HepG2 (cell line): ENCODE measurements at regions not wholly inside any gene's neighbourhood (a gene's known extent, or its start where the extent isn't known, plus 50 kb on each side); places are given as distances from the start of the nearest gene placed in this dataset.

ENCODE experiments used
- ATAC-seq: fragments of 200-7000 bp; cut with Tn5 transposase; 3 replicates; pipeline ENCODE4 v1.9.1; 2020; ENCODE audit warnings: mild to moderate bottlenecking, moderate library complexity
- BruUV-seq: library from RNA; stranded (reverse); fragments of 400-500 nt; replicated peaks from 2 replicates; lab custom pipeline; 2021; lab: Mats Ljungman, UMichigan
- CTCF ChIA-PET: fragments of 300-600 bp; formaldehyde crosslinking; extraction: SDS; loops from one replicate; lab custom pipeline; 2021; ENCODE audit warnings: low total read pairs, inconsistent platforms, low intra/inter-chr PET ratio; lab: Yijun Ruan, JAX
- POLR2A ChIA-PET: fragments of 350-600 bp; sonication (Branson Sonifier 250); formaldehyde crosslinking; loops from one replicate; lab custom pipeline; 2020; ENCODE audit warnings: antibody characterized with exemption, inconsistent platforms; lab: Yijun Ruan, JAX
- DNase-seq: peaks from one replicate; pipeline ENCODE4 v3.0.0-alpha.2; 2015; ENCODE audit warnings: low spot score
- FAIRE-seq: peaks from 3 replicates; lab custom pipeline; 2011; peaks lifted over from hg19 to GRCh38; lab: Jason Lieb, UNC
- H2AFZ ChIP-seq: one replicate; pipeline ENCODE4 v1.6.1; 2011; ENCODE audit warnings: low read length, inconsistent platforms
- H3K27ac ChIP-seq: fragments of 300-600 bp; 3 replicates; pipeline ENCODE4 v1.8.0; 2011; ENCODE audit warnings: mixed run types, mild to moderate bottlenecking, mixed read lengths, low read length, inconsistent platforms; ENCODE audit not compliant: insufficient read depth; ENCODE audit errors: extremely low read length
- H3K27me3 ChIP-seq, 2 experiments: fragments of 200-600 bp in 1 of 2; 2 replicates in 1 of 2; 3 replicates in 1 of 2; pipeline versions ENCODE4 v1.6.0 to v1.8.0; 2011; ENCODE audit warnings: low read length in 2 of 2, mild to moderate bottlenecking in 2 of 2, moderate library complexity in 2 of 2, inconsistent platforms in 1 of 2; ENCODE audit not compliant: insufficient read depth in 2 of 2, control insufficient read depth in 1 of 2
- H3K36me3 ChIP-seq, 2 experiments: fragments of 200-600 bp in 1 of 2; replicated peaks in 1 of 2; 2 replicates in 1 of 2; 3 replicates in 1 of 2; pipeline versions ENCODE4 v1.5.1 to v1.8.0; 2011; ENCODE audit warnings: low read length in 2 of 2, inconsistent platforms in 1 of 2; ENCODE audit not compliant: insufficient read depth in 2 of 2, control insufficient read depth in 1 of 2
- H3K4me1 ChIP-seq: 2 replicates; pipeline ENCODE4 v1.5.1; 2012; ENCODE audit warnings: low read length, inconsistent platforms; ENCODE audit not compliant: insufficient read depth
- H3K4me2 ChIP-seq: 2 replicates; pipeline ENCODE4 v1.6.0; 2011; ENCODE audit warnings: low read depth, low read length, inconsistent platforms
- H3K4me3 ChIP-seq, 3 experiments: fragments of 200-600 bp in 1 of 3; sonication (generic), shearing (Covaris generic) in 1 of 3; replicated peaks in 1 of 3; 2 replicates each; pipeline ENCODE4 v1.5.1; 2011 to 2016; ENCODE audit warnings: low read length in 3 of 3, inconsistent platforms in 2 of 3, low read depth in 2 of 3, mild to moderate bottlenecking in 2 of 3, control low read depth in 1 of 3, mixed read lengths in 1 of 3; ENCODE audit not compliant: insufficient read depth in 1 of 3
- H3K79me2 ChIP-seq: one replicate; pipeline ENCODE4 v1.6.1; 2011; ENCODE audit warnings: low read length, inconsistent platforms; ENCODE audit not compliant: insufficient read depth
- H3K9ac ChIP-seq: 2 replicates; pipeline ENCODE4 v1.6.0; 2011; ENCODE audit warnings: mild to moderate bottlenecking, low read depth, low read length, inconsistent platforms; ENCODE audit not compliant: insufficient read depth
- H3K9me3 ChIP-seq: 2 replicates; pipeline ENCODE4 v1.5.1; 2012; ENCODE audit warnings: mild to moderate bottlenecking, low read length
- H4K20me1 ChIP-seq: 2 replicates; pipeline ENCODE4 v1.6.0; 2011; ENCODE audit warnings: inconsistent platforms, mild to moderate bottlenecking, low read length, moderate library complexity; ENCODE audit not compliant: insufficient read depth
- CBX1 ChIP-seq: IDR thresholded peaks from one replicate; pipeline ENCODE4 v1.6.1; 2016; ENCODE audit warnings: antibody characterized with exemption, low read depth
- ETV5 ChIP-seq: IDR thresholded peaks from 2 replicates; pipeline ENCODE4 v1.6.1; 2018; ENCODE audit warnings: missing biosample characterization, missing genetic modification reagents, inconsistent platforms, borderline replicate concordance
- EZH2 ChIP-seq: conservative IDR thresholded peaks from 2 replicates; pipeline ENCODE4 v1.6.1; 2012; ENCODE audit warnings: mild to moderate bottlenecking, low read depth, low read length, moderate library complexity
- GTF3A ChIP-seq: sonication (generic); formaldehyde crosslinking; conservative IDR thresholded peaks from 2 replicates; pipeline ENCODE4 v1.4.0; 2020; ENCODE audit warnings: mild to moderate bottlenecking, missing genetic modification reagents
- HCFC1 ChIP-seq: fragments of 150-350 bp; IDR thresholded peaks from 2 replicates; pipeline ENCODE4 v1.6.1; 2014; ENCODE audit warnings: low read depth, low read length
- MED8 ChIP-seq: sonication (generic); formaldehyde crosslinking; IDR thresholded peaks from 2 replicates; pipeline ENCODE4 v1.8.1; 2023; ENCODE audit warnings: mild to moderate bottlenecking, missing genetic modification reagents; ENCODE audit not compliant: insufficient replicate concordance
- NFYC ChIP-seq: IDR thresholded peaks from 2 replicates; pipeline ENCODE4 v1.6.1; 2016; ENCODE audit warnings: missing genetic modification reagents, missing compliant biosample characterization
- PAWR ChIP-seq: sonication (generic); formaldehyde crosslinking; IDR thresholded peaks from 2 replicates; pipeline ENCODE4 v1.4.0; 2020; ENCODE audit warnings: missing genetic modification reagents, mild to moderate bottlenecking, borderline replicate concordance
- ZBTB3 ChIP-seq: sonication (generic); formaldehyde crosslinking; IDR thresholded peaks from 2 replicates; pipeline ENCODE4 v1.4.0; 2020; ENCODE audit warnings: low read depth, mild to moderate bottlenecking, moderate library complexity, missing genetic modification reagents, borderline replicate concordance
- ZBTB38 ChIP-seq: sonication (generic); formaldehyde crosslinking; IDR thresholded peaks from 2 replicates; pipeline ENCODE4 v1.5.1; 2020; ENCODE audit warnings: mild to moderate bottlenecking, missing genetic modification reagents
- ZNF292 ChIP-seq: sonication (generic); formaldehyde crosslinking; IDR thresholded peaks from 2 replicates; pipeline ENCODE4 v1.8.1; 2022; ENCODE audit warnings: mild to moderate bottlenecking, low read depth, missing genetic modification reagents, borderline replicate concordance
- ZNF543 ChIP-seq: sonication (generic); formaldehyde crosslinking; IDR thresholded peaks from 2 replicates; pipeline ENCODE4 v1.4.0; 2020; ENCODE audit warnings: mild to moderate bottlenecking, missing genetic modification reagents
- ZNF710 ChIP-seq: sonication (generic); formaldehyde crosslinking; IDR thresholded peaks from 2 replicates; pipeline ENCODE4 v1.5.0; 2020; ENCODE audit warnings: mild to moderate bottlenecking, missing genetic modification reagents, borderline replicate concordance
- ZNF841 ChIP-seq: sonication (generic); formaldehyde crosslinking; IDR thresholded peaks from 2 replicates; pipeline ENCODE4 v1.8.1; 2023; ENCODE audit warnings: missing genetic modification reagents, borderline replicate concordance
- ZSCAN29 ChIP-seq: sonication (generic); formaldehyde crosslinking; conservative IDR thresholded peaks from 2 replicates; pipeline ENCODE4 v1.4.0; 2020; ENCODE audit warnings: mild to moderate bottlenecking, missing genetic modification reagents
- WGBS: methylation state at CpG from one replicate; pipeline ENCODE4 v1.1.6; 2017; ENCODE audit warnings: low lambda C conversion rate; 5-methylcytosine and 5-hydroxymethylcytosine counted together
- in situ Hi-C: cut with HindIII; loops from 2 replicates; pipeline ENCODE4 v1.10.0; 2017; ENCODE audit warnings: low pct_unique_long_range_greater_than_20kb; ENCODE audit not compliant: extremely low pct_ligation_motif_present
- intact Hi-C: fragments of 100-400 bp; cut with micrococcal nuclease; formaldehyde crosslinking; loops from one replicate; pipeline ENCODE4 v1.10.0; 2022; ENCODE audit not compliant: unreplicated experiment
- TF ChIP-seq, protein P1 (sequence below): sonication (generic); formaldehyde crosslinking; IDR thresholded peaks from one replicate; pipeline ENCODE4 v1.5.1; 2020; ENCODE audit warnings: mild to moderate bottlenecking, missing genetic modification reagents; ENCODE audit errors: not compliant biosample characterization

GRCh38 chr2:146584316-146584715 lies 1260.5 kb upstream of the ACVR2A start:
- Histone ChIP-seq H3K36me3 (no peaks in the 10 kb centered on the region), H4K20me1 (no peaks in the 10 kb centered on the region), H3K79me2 (no peaks in the 10 kb centered on the region), H3K9ac (no peak overlapping the region), H3K27ac (no peak overlapping the region), H3K4me1 (no peaks in the 10 kb centered on the region), H3K9me3 (no peaks in the 10 kb centered on the region), H2AFZ (no peak overlapping the region), H3K27me3 (0 out of 5 replicates have a peak, but pooled peaks cover 0 to 1% of the 10 kb centered on the region in 2 experiments), H3K4me3 (no peak overlapping the region), H3K4me2 (no peak overlapping the region)
- CTCF ChIA-PET: no interaction called here
- BruUV-seq: no TSS peak
- in situ Hi-C loops: no loop called here
- DNase-seq: no peak
- ATAC-seq: no peak
- POLR2A ChIA-PET: no interaction called here
- intact Hi-C loops: no loop called here
- WGBS: 2% methylated on average over 2 of the region's 2 CpGs
- no peak for FAIRE-seq
- no peak for TF ChIP-seq MED8 (CRISPR knock-in tag)
- no peak for TF ChIP-seq ZNF543 (CRISPR knock-in tag)
- no peak for TF ChIP-seq EZH2
- no peak for TF ChIP-seq ZNF841 (CRISPR knock-in tag)
- TF ChIP-seq CBX1: no peak
- no peak for TF ChIP-seq ZBTB38 (CRISPR knock-in tag)
- no peak for TF ChIP-seq ETV5 (CRISPR knock-in tag)
- TF ChIP-seq ZNF710 (CRISPR knock-in tag): no peak
- TF ChIP-seq HCFC1: no peak
- TF ChIP-seq ZBTB3: no peak
- TF ChIP-seq ZNF292 (CRISPR knock-in tag): no peak
- TF ChIP-seq ZSCAN29 (CRISPR knock-in tag): no peak
- no peak for TF ChIP-seq PAWR (CRISPR knock-in tag)
- TF ChIP-seq NFYC (CRISPR knock-in tag): no peak
- TF ChIP-seq, protein P1, sequence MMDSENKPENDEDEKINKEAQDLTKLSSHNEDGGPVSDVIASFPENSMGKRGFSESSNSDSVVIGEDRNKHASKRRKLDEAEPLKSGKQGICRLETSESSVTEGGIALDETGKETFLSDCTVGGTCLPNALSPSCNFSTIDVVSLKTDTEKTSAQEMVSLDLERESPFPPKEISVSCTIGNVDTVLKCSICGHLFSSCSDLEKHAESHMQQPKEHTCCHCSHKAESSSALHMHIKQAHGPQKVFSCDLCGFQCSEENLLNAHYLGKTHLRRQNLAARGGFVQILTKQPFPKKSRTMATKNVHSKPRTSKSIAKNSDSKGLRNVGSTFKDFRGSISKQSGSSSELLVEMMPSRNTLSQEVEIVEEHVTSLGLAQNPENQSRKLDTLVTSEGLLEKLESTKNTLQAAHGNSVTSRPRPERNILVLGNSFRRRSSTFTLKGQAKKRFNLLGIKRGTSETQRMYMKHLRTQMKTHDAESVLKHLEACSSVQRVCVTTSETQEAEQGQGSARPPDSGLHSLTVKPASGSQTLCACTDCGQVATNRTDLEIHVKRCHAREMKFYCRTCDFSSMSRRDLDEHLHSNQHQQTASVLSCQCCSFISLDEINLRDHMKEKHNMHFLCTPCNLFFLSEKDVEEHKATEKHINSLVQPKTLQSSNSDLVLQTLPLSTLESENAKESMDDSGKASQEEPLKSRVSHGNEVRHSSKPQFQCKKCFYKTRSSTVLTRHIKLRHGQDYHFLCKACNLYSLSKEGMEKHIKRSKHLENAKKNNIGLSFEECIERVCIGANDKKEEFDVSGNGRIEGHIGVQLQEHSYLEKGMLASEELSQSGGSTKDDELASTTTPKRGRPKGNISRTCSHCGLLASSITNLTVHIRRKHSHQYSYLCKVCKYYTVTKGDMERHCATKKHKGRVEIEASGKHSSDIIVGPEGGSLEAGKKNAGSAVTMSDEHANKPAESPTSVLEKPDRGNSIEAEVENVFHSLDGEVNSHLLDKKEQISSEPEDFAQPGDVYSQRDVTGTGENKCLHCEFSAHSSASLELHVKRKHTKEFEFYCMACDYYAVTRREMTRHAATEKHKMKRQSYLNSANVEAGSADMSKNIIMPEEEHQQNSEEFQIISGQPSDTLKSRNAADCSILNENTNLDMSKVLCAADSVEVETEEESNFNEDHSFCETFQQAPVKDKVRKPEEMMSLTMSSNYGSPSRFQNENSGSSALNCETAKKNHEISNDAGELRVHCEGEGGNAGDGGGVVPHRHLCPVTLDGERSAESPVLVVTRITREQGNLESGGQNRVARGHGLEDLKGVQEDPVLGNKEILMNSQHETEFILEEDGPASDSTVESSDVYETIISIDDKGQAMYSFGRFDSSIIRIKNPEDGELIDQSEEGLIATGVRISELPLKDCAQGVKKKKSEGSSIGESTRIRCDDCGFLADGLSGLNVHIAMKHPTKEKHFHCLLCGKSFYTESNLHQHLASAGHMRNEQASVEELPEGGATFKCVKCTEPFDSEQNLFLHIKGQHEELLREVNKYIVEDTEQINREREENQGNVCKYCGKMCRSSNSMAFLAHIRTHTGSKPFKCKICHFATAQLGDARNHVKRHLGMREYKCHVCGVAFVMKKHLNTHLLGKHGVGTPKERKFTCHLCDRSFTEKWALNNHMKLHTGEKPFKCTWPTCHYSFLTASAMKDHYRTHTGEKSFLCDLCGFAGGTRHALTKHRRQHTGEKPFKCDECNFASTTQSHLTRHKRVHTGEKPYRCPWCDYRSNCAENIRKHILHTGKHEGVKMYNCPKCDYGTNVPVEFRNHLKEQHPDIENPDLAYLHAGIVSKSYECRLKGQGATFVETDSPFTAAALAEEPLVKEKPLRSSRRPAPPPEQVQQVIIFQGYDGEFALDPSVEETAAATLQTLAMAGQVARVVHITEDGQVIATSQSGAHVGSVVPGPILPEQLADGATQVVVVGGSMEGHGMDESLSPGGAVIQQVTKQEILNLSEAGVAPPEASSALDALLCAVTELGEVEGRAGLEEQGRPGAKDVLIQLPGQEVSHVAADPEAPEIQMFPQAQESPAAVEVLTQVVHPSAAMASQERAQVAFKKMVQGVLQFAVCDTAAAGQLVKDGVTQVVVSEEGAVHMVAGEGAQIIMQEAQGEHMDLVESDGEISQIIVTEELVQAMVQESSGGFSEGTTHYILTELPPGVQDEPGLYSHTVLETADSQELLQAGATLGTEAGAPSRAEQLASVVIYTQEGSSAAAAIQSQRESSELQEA (CRISPR knock-in tag): no peak
- TF ChIP-seq GTF3A: no peak
